ENCODE measurements at regions not wholly inside any gene's neighbourhood (a gene's known extent, or its start where the extent isn't known, plus 50 kb on each side); places are given as distances from the start of the nearest gene placed in this dataset.

GRCh38 chr4:124530464-124531077, 182.0 kb downstream of the ANKRD50 start:
- DNase-seq (ENCODE audit: low read depth in 3 of 3, low spot score in 2 of 3): no peak

GRCh38 chr4:124534131-124534530, 178.4 kb downstream of the ANKRD50 start:
- DNase-seq (ENCODE audit: low read depth in 3 of 3, low spot score in 2 of 3): no peak

GRCh38 chr4:124535003-124535402, 177.5 kb downstream of the ANKRD50 start:
- DNase-seq (ENCODE audit: low read depth in 3 of 3, low spot score in 2 of 3): no peak

GRCh38 chr4:124536946-124537345, 175.6 kb downstream of the ANKRD50 start:
- DNase-seq (ENCODE audit: low read depth in 3 of 3, low spot score in 2 of 3): no peak

GRCh38 chr4:124537971-124538370, 174.6 kb downstream of the ANKRD50 start:
- DNase-seq (ENCODE audit: low read depth in 3 of 3, low spot score in 2 of 3): no peak

- no peak for DNase-seq (ENCODE audit: low read depth in 3 of 3, low spot score in 2 of 3)
Observed at GRCh38 chr4:124540014-124540413, 172.5 kb downstream of the ANKRD50 start.

GRCh38 chr4:124541652-124542420, 170.7 kb downstream of the ANKRD50 start:
- DNase-seq (ENCODE audit: low read depth in 3 of 3, low spot score in 2 of 3): no peak

GRCh38 chr4:124555959-124556358, 156.6 kb downstream of the ANKRD50 start:
- no peak for DNase-seq (ENCODE audit: low read depth in 3 of 3, low spot score in 2 of 3)

- no peak for DNase-seq (ENCODE audit: low read depth in 3 of 3, low spot score in 2 of 3)
Observed at GRCh38 chr4:124564121-124564520, 148.4 kb downstream of the ANKRD50 start.

GRCh38 chr4:124565371-124565770, 147.2 kb downstream of the ANKRD50 start:
- no peak for DNase-seq (ENCODE audit: low read depth in 3 of 3, low spot score in 2 of 3)

GRCh38 chr4:124566030-124566429, 146.5 kb downstream of the ANKRD50 start:
- no peak for DNase-seq (ENCODE audit: low read depth in 3 of 3, low spot score in 2 of 3)

GRCh38 chr4:124573056-124573455, 139.5 kb downstream of the ANKRD50 start:
- no peak for DNase-seq (ENCODE audit: low read depth in 3 of 3, low spot score in 2 of 3)

GRCh38 chr4:124579896-124580295, 132.6 kb downstream of the ANKRD50 start:
- DNase-seq (ENCODE audit: low read depth in 3 of 3, low spot score in 2 of 3): no peak

- no peak for DNase-seq (ENCODE audit: low read depth in 3 of 3, low spot score in 2 of 3)
Observed at GRCh38 chr4:124583797-124584196, 128.7 kb downstream of the ANKRD50 start.

GRCh38 chr4:124589786-124590185, 122.7 kb downstream of the ANKRD50 start:
- DNase-seq (ENCODE audit: low read depth in 3 of 3, low spot score in 2 of 3): no peak

GRCh38 chr4:124590480-124590879, 122.1 kb downstream of the ANKRD50 start:
- DNase-seq (ENCODE audit: low read depth in 3 of 3, low spot score in 2 of 3): no peak

GRCh38 chr4:124591637-124592036, 120.9 kb downstream of the ANKRD50 start:
- DNase-seq (ENCODE audit: low read depth in 3 of 3, low spot score in 2 of 3): no peak

- DNase-seq (ENCODE audit: low read depth in 3 of 3, low spot score in 2 of 3): no peak
Observed at GRCh38 chr4:124593494-124593893, 119.0 kb downstream of the ANKRD50 start.

- DNase-seq (ENCODE audit: low read depth in 3 of 3, low spot score in 2 of 3): no peak
Observed at GRCh38 chr4:124594945-124595344, 117.6 kb downstream of the ANKRD50 start.

- DNase-seq (ENCODE audit: low read depth in 3 of 3, low spot score in 2 of 3): no peak
Observed at GRCh38 chr4:124596816-124597215, 115.7 kb downstream of the ANKRD50 start.

- no peak for DNase-seq (ENCODE audit: low read depth in 3 of 3, low spot score in 2 of 3)
Observed at GRCh38 chr4:124610211-124610610, 102.3 kb downstream of the ANKRD50 start.

Measured in right renal cortex interstitium (tissue), 3 donors.